GM12878 (cell line): ENCODE measurements at regions not wholly inside any gene's neighbourhood (a gene's known extent, or its start where the extent isn't known, plus 50 kb on each side); places are given as distances from the start of the nearest gene placed in this dataset.

Source experiments
- ATAC-seq: fragments of 200-7000 bp; cut with Tn5 transposase; 3 replicates; pipeline ENCODE4 v1.9.1; 2020; ENCODE audit warnings: mild to moderate bottlenecking, moderate library complexity
- BruUV-seq: library from RNA; stranded (reverse); fragments of 400-500 nt; replicated peaks from 2 replicates; lab custom pipeline; 2021; lab: Mats Ljungman, UMichigan
- CTCF ChIA-PET: fragments of 300-600 bp; sonication (Branson Sonifier 250); formaldehyde crosslinking; extraction: SDS; loops from one replicate; lab custom pipeline; 2021; ENCODE audit warnings: inconsistent platforms; lab: Yijun Ruan, JAX
- POLR2A ChIA-PET: fragments of 350-600 bp; formaldehyde crosslinking; extraction: SDS; loops from one replicate; lab custom pipeline; 2021; ENCODE audit warnings: inconsistent platforms; lab: Charles Lee
- RAD21 ChIA-PET: fragments of 300-600 bp; sonication (Branson Sonifier 250); formaldehyde crosslinking; loops from one replicate; lab custom pipeline; 2023; ENCODE audit warnings: antibody characterized with exemption; ENCODE audit not compliant: unreplicated experiment; lab: Charles Lee
- SMC1A ChIA-PET: fragments of 300-600 bp; sonication (Branson Sonifier 250); formaldehyde crosslinking; loops from one replicate; lab custom pipeline; 2023; ENCODE audit not compliant: unreplicated experiment, uncharacterized antibody; lab: Charles Lee
- DNase-seq: peaks from one replicate; pipeline ENCODE4 v3.0.0-alpha.2; 2011; ENCODE audit warnings: low read depth, low spot score
- FAIRE-seq: peaks from 3 replicates; lab custom pipeline; 2011; peaks lifted over from hg19 to GRCh38; lab: Jason Lieb, UNC
- H2AFZ ChIP-seq: 2 replicates; pipeline ENCODE4 v1.6.0; 2011; ENCODE audit warnings: low read depth, low read length, control low read depth; ENCODE audit not compliant: control insufficient read depth
- H3K27ac ChIP-seq: 2 replicates; pipeline ENCODE4 v1.5.1; 2011; ENCODE audit warnings: control low read depth; ENCODE audit not compliant: control insufficient read depth, insufficient read depth
- H3K27me3 ChIP-seq, 2 experiments: replicated peaks in 1 of 2; 2 replicates each; pipeline versions ENCODE4 v1.6.0 to v1.6.1; 2011; ENCODE audit warnings: low read length in 1 of 2; ENCODE audit not compliant: control insufficient read depth in 2 of 2, insufficient read depth in 2 of 2
- H3K36me3 ChIP-seq, 2 experiments: 2 replicates each; pipeline ENCODE4 v1.5.1; 2011; ENCODE audit warnings: low read length in 1 of 2; ENCODE audit not compliant: control insufficient read depth in 2 of 2, insufficient read depth in 2 of 2
- H3K4me1 ChIP-seq: 2 replicates; pipeline ENCODE4 v1.6.1; 2011; ENCODE audit warnings: mild to moderate bottlenecking, low read length, moderate library complexity, mixed read lengths; ENCODE audit not compliant: control insufficient read depth, insufficient read depth
- H3K4me2 ChIP-seq: 2 replicates; pipeline ENCODE4 v1.6.0; 2011; ENCODE audit warnings: control low read depth; ENCODE audit not compliant: control insufficient read depth, insufficient read depth
- H3K4me3 ChIP-seq: fragments of 200-600 bp; sonication (generic); 2 replicates; pipeline ENCODE4 v1.5.1; 2016
- H3K79me2 ChIP-seq: 2 replicates; pipeline ENCODE4 v1.6.0; 2011; ENCODE audit warnings: low read length; ENCODE audit not compliant: control insufficient read depth, insufficient read depth
- H3K9ac ChIP-seq: 2 replicates; pipeline ENCODE4 v1.8.0; 2011; ENCODE audit warnings: low read length, control low read depth, mixed read lengths; ENCODE audit not compliant: control insufficient read depth, insufficient read depth
- H3K9me3 ChIP-seq: replicated peaks from 3 replicates; pipeline ENCODE4 v1.5.1; 2011; ENCODE audit warnings: mild to moderate bottlenecking, low read length; ENCODE audit not compliant: control insufficient read depth, insufficient read depth
- H4K20me1 ChIP-seq: 2 replicates; pipeline ENCODE4 v1.6.0; 2011; ENCODE audit not compliant: control insufficient read depth, insufficient read depth
- ASH2L ChIP-seq: fragments of 300-600, 200-600 bp; sonication (generic); IDR thresholded peaks from 2 replicates; pipeline ENCODE4 v1.6.1; 2017; ENCODE audit warnings: low read depth, mild to moderate bottlenecking, borderline replicate concordance
- CREB1 ChIP-seq: IDR thresholded peaks from 2 replicates; pipeline ENCODE4 v1.6.1; 2012; ENCODE audit warnings: low read depth, mild to moderate bottlenecking, inconsistent platforms
- FOXM1 ChIP-seq: IDR thresholded peaks from 2 replicates; pipeline ENCODE4 v1.6.1; 2012; ENCODE audit warnings: low read depth, mild to moderate bottlenecking, inconsistent platforms, low read length, moderate library complexity
- LARP7 ChIP-seq: fragments of 450-650 bp; IDR thresholded peaks from 2 replicates; pipeline ENCODE4 v1.6.1; 2017; ENCODE audit warnings: mild to moderate bottlenecking
- MEF2B ChIP-seq: fragments of 450-650 bp; IDR thresholded peaks from 2 replicates; pipeline ENCODE4 v1.6.1; 2018; ENCODE audit warnings: mild to moderate bottlenecking, moderate library complexity; ENCODE audit not compliant: partially characterized antibody, poor library complexity, severe bottlenecking
- MYC ChIP-seq: IDR thresholded peaks from 2 replicates; pipeline ENCODE4 v1.6.1; 2011; ENCODE audit warnings: mild to moderate bottlenecking, low read length, moderate library complexity, inconsistent platforms; ENCODE audit not compliant: insufficient read depth, insufficient replicate concordance, insufficient read length, severe bottlenecking
- NR2F1 ChIP-seq: fragments of 450-650 bp; conservative IDR thresholded peaks from 2 replicates; pipeline ENCODE4 v1.6.1; 2017; ENCODE audit warnings: mild to moderate bottlenecking
- SREBF2 ChIP-seq: IDR thresholded peaks from 2 replicates; pipeline ENCODE4 v1.6.1; 2012; ENCODE audit warnings: mild to moderate bottlenecking, low read length
- TAF1 ChIP-seq: IDR thresholded peaks from 2 replicates; pipeline ENCODE4 v1.6.1; 2011; ENCODE audit warnings: mild to moderate bottlenecking, low read depth, low read length, borderline replicate concordance
- TCF3 ChIP-seq: IDR thresholded peaks from 2 replicates; pipeline ENCODE4 v1.6.1; 2012; ENCODE audit warnings: low read depth, mild to moderate bottlenecking, low read length, borderline replicate concordance; ENCODE audit not compliant: insufficient read depth
- WRNIP1 ChIP-seq: IDR thresholded peaks from 2 replicates; pipeline ENCODE4 v1.6.1; 2011; ENCODE audit warnings: low read depth, low read length, improper control_type of control experiment, borderline replicate concordance
- ZBED1 ChIP-seq: IDR thresholded peaks from 2 replicates; pipeline ENCODE4 v1.6.1; 2016; ENCODE audit warnings: borderline replicate concordance
- WGBS: methylation state at CpG from one replicate; pipeline ENCODE4 v1.1.6; 2016; ENCODE audit warnings: low lambda C conversion rate; ENCODE audit not compliant: insufficient replicate concordance, insufficient coverage; ENCODE audit errors: missing lambda C conversion rate; 5-methylcytosine and 5-hydroxymethylcytosine counted together
- in situ Hi-C: fragments of 300-500 bp; cut with MboI; formaldehyde crosslinking; loops from 9 replicates; pipeline ENCODE4 v1.14.3; 2018; ENCODE audit warnings: mixed read lengths
- intact Hi-C: fragments of 100-400 bp; cut with micrococcal nuclease; formaldehyde crosslinking; loops from one replicate; pipeline ENCODE4 v1.14.2; 2022; ENCODE audit not compliant: unreplicated experiment
- TF ChIP-seq, protein P1 (sequence below): IDR thresholded peaks from 2 replicates; pipeline ENCODE4 v1.6.1; 2012; ENCODE audit warnings: low read length, inconsistent platforms
- TF ChIP-seq, protein P2 (sequence below): fragments of 450-650 bp; IDR thresholded peaks from 2 replicates; pipeline ENCODE4 v1.6.1; 2017; ENCODE audit warnings: mild to moderate bottlenecking, moderate library complexity
- TF ChIP-seq, protein P3 (sequence below): fragments of 450-650 bp; IDR thresholded peaks from 2 replicates; pipeline ENCODE4 v1.6.1; 2018; ENCODE audit warnings: borderline replicate concordance, mild to moderate bottlenecking; ENCODE audit not compliant: partially characterized antibody

DNA sequence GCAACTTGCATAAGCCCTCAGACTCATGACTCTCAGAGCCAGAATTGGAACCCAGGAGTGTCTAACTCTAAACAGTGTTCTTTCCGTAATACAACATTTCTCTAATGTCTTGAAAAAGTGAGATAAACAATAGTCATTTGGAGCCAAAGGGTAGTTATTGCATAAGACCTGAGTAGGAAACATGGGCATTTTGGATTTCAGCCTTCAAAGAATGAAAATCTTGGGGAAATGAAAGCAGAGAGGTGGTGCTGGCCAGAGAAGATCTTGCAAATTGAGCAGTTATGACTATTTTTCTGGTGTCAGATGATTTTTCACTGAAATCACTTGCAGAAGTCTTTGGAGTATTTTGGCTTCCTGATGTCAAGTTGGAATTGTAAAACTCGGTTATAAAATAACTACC lies 379.4 kb downstream of the DIPK2A start (continued):
- TF ChIP-seq ZBED1: no peak
- TF ChIP-seq, all 136 proteins: peak for 0

DNA sequence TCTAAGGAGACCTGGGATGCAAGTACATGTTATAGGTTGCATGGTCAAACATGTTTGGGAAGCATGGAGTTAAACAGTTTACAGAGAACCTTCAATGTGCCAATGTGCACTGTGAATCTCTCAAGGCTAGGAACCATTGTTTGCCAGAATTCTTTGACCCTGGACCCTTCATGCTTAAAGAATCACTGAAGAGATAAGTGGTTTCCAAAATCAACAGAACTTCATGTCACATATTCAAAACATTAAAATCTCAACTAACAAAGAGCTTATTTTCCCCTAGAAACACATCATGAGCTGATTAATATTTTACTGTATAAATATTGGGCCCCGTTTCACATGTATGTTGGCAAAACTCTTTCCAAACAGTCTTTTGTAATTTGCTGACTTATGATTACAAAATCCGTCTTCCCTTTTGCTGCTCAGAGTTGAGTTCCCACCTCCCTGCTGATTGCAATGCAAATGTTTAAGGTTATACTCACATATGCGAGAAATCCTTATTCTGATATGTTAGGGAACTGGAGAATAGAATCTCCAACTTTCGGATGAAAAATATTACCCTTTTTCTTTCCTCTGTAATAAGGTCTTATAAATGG lies 380.2 kb downstream of the DIPK2A start:
- no peaks in the 10 kb centered on the region for H3K79me2 ChIP-seq
- intact Hi-C loops (no loop called here), in situ Hi-C loops (no loop called here)
- SMC1A ChIA-PET: interaction anchor here (0.8 kb wide), 1 partner anchor 10 kb away, joined by 6 read pairs; no protein-coding TSS in a partner anchor
- H3K4me2 ChIP-seq: no peak overlapping the region
- POLR2A ChIA-PET: no interaction called here
- FAIRE-seq (no peak), DNase-seq (no peak), ATAC-seq (no peak)
- H3K9ac ChIP-seq: no peak overlapping the region
- no peaks in the 10 kb centered on the region for H3K27me3 ChIP-seq
- H3K9me3 ChIP-seq: no peaks in the 10 kb centered on the region
- no peaks in the 10 kb centered on the region for H3K36me3 ChIP-seq
- no peaks in the 10 kb centered on the region for H3K4me1 ChIP-seq
- H3K4me3 ChIP-seq: no peak overlapping the region
- H4K20me1 ChIP-seq: no peaks in the 10 kb centered on the region
- no peak overlapping the region for H3K27ac ChIP-seq
- no TSS peak for BruUV-seq
- 48% methylated on average over 4 of the region's 4 CpGs for WGBS
- CTCF ChIA-PET: interaction anchor here (0.8 kb wide), 1 partner anchor 12 kb away, joined by 3 read pairs; no protein-coding TSS in a partner anchor
- no peak overlapping the region for H2AFZ ChIP-seq
- RAD21 ChIA-PET: no interaction called here
- TF ChIP-seq CREB1 (no peak), LARP7 (no peak), WRNIP1 (no peak), ASH2L (no peak), NR2F1 (no peak), SREBF2 (no peak), FOXM1 (no peak), TCF3 (no peak), MYC (no peak), TAF1 (no peak), MEF2B (no peak)
- TF ChIP-seq, protein P1, sequence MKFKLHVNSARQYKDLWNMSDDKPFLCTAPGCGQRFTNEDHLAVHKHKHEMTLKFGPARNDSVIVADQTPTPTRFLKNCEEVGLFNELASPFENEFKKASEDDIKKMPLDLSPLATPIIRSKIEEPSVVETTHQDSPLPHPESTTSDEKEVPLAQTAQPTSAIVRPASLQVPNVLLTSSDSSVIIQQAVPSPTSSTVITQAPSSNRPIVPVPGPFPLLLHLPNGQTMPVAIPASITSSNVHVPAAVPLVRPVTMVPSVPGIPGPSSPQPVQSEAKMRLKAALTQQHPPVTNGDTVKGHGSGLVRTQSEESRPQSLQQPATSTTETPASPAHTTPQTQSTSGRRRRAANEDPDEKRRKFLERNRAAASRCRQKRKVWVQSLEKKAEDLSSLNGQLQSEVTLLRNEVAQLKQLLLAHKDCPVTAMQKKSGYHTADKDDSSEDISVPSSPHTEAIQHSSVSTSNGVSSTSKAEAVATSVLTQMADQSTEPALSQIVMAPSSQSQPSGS: no peak
- TF ChIP-seq, protein P2, sequence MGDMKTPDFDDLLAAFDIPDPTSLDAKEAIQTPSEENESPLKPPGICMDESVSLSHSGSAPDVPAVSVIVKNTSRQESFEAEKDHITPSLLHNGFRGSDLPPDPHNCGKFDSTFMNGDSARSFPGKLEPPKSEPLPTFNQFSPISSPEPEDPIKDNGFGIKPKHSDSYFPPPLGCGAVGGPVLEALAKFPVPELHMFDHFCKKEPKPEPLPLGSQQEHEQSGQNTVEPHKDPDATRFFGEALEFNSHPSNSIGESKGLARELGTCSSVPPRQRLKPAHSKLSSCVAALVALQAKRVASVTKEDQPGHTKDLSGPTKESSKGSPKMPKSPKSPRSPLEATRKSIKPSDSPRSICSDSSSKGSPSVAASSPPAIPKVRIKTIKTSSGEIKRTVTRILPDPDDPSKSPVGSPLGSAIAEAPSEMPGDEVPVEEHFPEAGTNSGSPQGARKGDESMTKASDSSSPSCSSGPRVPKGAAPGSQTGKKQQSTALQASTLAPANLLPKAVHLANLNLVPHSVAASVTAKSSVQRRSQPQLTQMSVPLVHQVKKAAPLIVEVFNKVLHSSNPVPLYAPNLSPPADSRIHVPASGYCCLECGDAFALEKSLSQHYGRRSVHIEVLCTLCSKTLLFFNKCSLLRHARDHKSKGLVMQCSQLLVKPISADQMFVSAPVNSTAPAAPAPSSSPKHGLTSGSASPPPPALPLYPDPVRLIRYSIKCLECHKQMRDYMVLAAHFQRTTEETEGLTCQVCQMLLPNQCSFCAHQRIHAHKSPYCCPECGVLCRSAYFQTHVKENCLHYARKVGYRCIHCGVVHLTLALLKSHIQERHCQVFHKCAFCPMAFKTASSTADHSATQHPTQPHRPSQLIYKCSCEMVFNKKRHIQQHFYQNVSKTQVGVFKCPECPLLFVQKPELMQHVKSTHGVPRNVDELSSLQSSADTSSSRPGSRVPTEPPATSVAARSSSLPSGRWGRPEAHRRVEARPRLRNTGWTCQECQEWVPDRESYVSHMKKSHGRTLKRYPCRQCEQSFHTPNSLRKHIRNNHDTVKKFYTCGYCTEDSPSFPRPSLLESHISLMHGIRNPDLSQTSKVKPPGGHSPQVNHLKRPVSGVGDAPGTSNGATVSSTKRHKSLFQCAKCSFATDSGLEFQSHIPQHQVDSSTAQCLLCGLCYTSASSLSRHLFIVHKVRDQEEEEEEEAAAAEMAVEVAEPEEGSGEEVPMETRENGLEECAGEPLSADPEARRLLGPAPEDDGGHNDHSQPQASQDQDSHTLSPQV: no peak
- TF ChIP-seq, protein P3, sequence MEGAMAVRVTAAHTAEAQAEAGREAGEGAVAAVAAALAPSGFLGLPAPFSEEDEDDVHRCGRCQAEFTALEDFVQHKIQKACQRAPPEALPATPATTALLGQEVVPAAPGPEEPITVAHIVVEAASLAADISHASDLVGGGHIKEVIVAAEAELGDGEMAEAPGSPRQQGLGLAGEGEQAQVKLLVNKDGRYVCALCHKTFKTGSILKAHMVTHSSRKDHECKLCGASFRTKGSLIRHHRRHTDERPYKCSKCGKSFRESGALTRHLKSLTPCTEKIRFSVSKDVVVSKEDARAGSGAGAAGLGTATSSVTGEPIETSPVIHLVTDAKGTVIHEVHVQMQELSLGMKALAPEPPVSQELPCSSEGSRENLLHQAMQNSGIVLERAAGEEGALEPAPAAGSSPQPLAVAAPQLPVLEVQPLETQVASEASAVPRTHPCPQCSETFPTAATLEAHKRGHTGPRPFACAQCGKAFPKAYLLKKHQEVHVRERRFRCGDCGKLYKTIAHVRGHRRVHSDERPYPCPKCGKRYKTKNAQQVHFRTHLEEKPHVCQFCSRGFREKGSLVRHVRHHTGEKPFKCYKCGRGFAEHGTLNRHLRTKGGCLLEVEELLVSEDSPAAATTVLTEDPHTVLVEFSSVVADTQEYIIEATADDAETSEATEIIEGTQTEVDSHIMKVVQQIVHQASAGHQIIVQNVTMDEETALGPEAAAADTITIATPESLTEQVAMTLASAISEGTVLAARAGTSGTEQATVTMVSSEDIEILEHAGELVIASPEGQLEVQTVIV: no peak
